HCT116 (cell line): ENCODE measurements at regions not wholly inside any gene's neighbourhood (a gene's known extent, or its start where the extent isn't known, plus 50 kb on each side); places are given as distances from the start of the nearest gene placed in this dataset.

Source experiments
- ATAC-seq: fragments of 200-7000 bp; cut with Tn5 transposase; 2 replicates; pipeline ENCODE4 v1.9.1; 2020; ENCODE audit warnings: mild to moderate bottlenecking, moderate library complexity
- BruUV-seq: library from RNA; stranded (reverse); fragments of 400-500 nt; replicated peaks from 2 replicates; lab custom pipeline; 2021; lab: Mats Ljungman, UMichigan
- CTCF ChIA-PET: fragments of 300-600 bp; sonication (Branson Sonifier 250); formaldehyde crosslinking; loops from one replicate; lab custom pipeline; 2021; ENCODE audit warnings: antibody characterized with exemption; lab: Charles Lee
- POLR2A ChIA-PET: fragments of 300-600, 350-600 bp; sonication (Branson Sonifier 250); formaldehyde crosslinking; loops from one replicate; lab custom pipeline; 2021; ENCODE audit warnings: antibody characterized with exemption; lab: Charles Lee
- RAD21 ChIA-PET, 2 experiments: fragments of 300-600 bp; sonication (Branson Sonifier 250); formaldehyde crosslinking; loops; one replicate each; lab custom pipeline; 2023; ENCODE audit warnings: low total read pairs in 2 of 2; ENCODE audit not compliant: uncharacterized antibody in 2 of 2, unreplicated experiment in 2 of 2, low non-redundant PET in 1 of 2; lab: Charles Lee
- DNase-seq: peaks from one replicate; pipeline ENCODE4 v3.0.0-alpha.2; 2010; ENCODE audit warnings: low read depth, low spot score
- H2AFZ ChIP-seq: fragments of 200-600 bp; shearing (Covaris generic), sonication (generic); 2 replicates; pipeline ENCODE4 v1.6.1; 2017; ENCODE audit warnings: low read depth, mixed run types, mixed read lengths, antibody characterized with exemption, low read length; ENCODE audit not compliant: poor library complexity, severe bottlenecking
- H3K27ac ChIP-seq: 2 replicates; pipeline ENCODE4 v1.5.1; 2012; ENCODE audit warnings: low read depth, low read length
- H3K27me3 ChIP-seq: fragments of 200-600 bp; sonication (generic); 2 replicates; pipeline ENCODE4 v1.6.1; 2016; ENCODE audit warnings: mixed run types, low read length, mixed read lengths; ENCODE audit not compliant: insufficient read depth
- H3K36me3 ChIP-seq, 2 experiments: fragments of 200-500 bp in 1 of 2; fragments of 200-600 bp in 1 of 2; sonication (Bioruptor generic) in 1 of 2; sonication (generic) in 1 of 2; 2 replicates each; pipeline versions ENCODE4 v1.5.1 to v1.6.1; 2014 to 2016; ENCODE audit warnings: low read length in 2 of 2, inconsistent platforms in 1 of 2, mixed read lengths in 1 of 2, mixed run types in 1 of 2; ENCODE audit not compliant: insufficient read depth in 2 of 2, control insufficient read depth in 1 of 2
- H3K4me1 ChIP-seq, 2 experiments: fragments of 200-600 bp in 1 of 2; sonication (generic) in 1 of 2; 2 replicates each; pipeline versions ENCODE4 v1.5.1 to v1.6.1; 2012 to 2017; ENCODE audit warnings: low read length in 2 of 2, inconsistent platforms in 1 of 2, mild to moderate bottlenecking in 1 of 2, mixed read lengths in 1 of 2, mixed run types in 1 of 2, moderate library complexity in 1 of 2; ENCODE audit not compliant: insufficient read depth in 2 of 2, control insufficient read depth in 1 of 2
- H3K4me2 ChIP-seq: fragments of 200-600 bp; sonication (generic); 2 replicates; pipeline ENCODE4 v1.6.1; 2017; ENCODE audit warnings: mixed run types, low read length, mixed read lengths
- H3K4me3 ChIP-seq, 2 experiments: fragments of 200-600 bp in 1 of 2; sonication (generic) in 1 of 2; replicated peaks in 1 of 2; 2 replicates each; pipeline ENCODE4 v1.5.1; 2011 to 2016; ENCODE audit warnings: low read length in 2 of 2, control low read depth in 1 of 2, low read depth in 1 of 2, mild to moderate bottlenecking in 1 of 2, mixed read lengths in 1 of 2, mixed run types in 1 of 2
- H3K79me2 ChIP-seq: fragments of 200-600 bp; sonication (generic); 2 replicates; pipeline ENCODE4 v1.6.1; 2017; ENCODE audit warnings: mild to moderate bottlenecking, mixed run types, low read length, moderate library complexity, mixed read lengths; ENCODE audit not compliant: insufficient read depth
- H3K9ac ChIP-seq: fragments of 200-600 bp; sonication (generic); 2 replicates; pipeline ENCODE4 v1.6.1; 2016; ENCODE audit warnings: low read length, mixed read lengths
- H3K9me2 ChIP-seq: fragments of 200-600 bp; sonication (generic), shearing (Covaris generic); 2 replicates; pipeline ENCODE4 v1.6.1; 2017; ENCODE audit warnings: mixed run types, mild to moderate bottlenecking, moderate library complexity; ENCODE audit not compliant: insufficient read depth
- H3K9me3 ChIP-seq, 2 experiments: fragments of 200-500 bp in 1 of 2; fragments of 200-600 bp in 1 of 2; sonication (Bioruptor generic) in 1 of 2; sonication (generic) in 1 of 2; 2 replicates each; pipeline ENCODE4 v1.6.1; 2014 to 2017; ENCODE audit warnings: low read length in 2 of 2, mixed read lengths in 2 of 2, inconsistent platforms in 1 of 2, low read depth in 1 of 2, mild to moderate bottlenecking in 1 of 2, mixed run types in 1 of 2, moderate library complexity in 1 of 2; ENCODE audit not compliant: control insufficient read depth in 1 of 2, insufficient read depth in 1 of 2
- H4K20me1 ChIP-seq: fragments of 200-600 bp; sonication (generic), shearing (Covaris generic); 2 replicates; pipeline ENCODE4 v1.6.1; 2017; ENCODE audit warnings: mixed run types, mild to moderate bottlenecking, moderate library complexity; ENCODE audit not compliant: insufficient read depth
- ELF1 ChIP-seq: IDR thresholded peaks from 2 replicates; pipeline ENCODE4 v1.6.1; 2012; ENCODE audit warnings: low read depth, borderline replicate concordance
- EZH2phosphoT487 ChIP-seq: fragments of 200-600 bp; IDR thresholded peaks from 2 replicates; pipeline ENCODE4 v1.6.1; 2018; ENCODE audit warnings: antibody characterized with exemption, borderline replicate concordance
- POLR2AphosphoS5 ChIP-seq: IDR thresholded peaks from 2 replicates; pipeline ENCODE4 v1.6.1; 2011; ENCODE audit warnings: mild to moderate bottlenecking, low read depth, low read length, moderate library complexity
- REST ChIP-seq: IDR thresholded peaks from 2 replicates; pipeline ENCODE4 v1.6.1; 2012; ENCODE audit warnings: low read depth
- ZBTB33 ChIP-seq: IDR thresholded peaks from 2 replicates; pipeline ENCODE4 v1.6.1; 2011; ENCODE audit warnings: mild to moderate bottlenecking, low read length, moderate library complexity; ENCODE audit not compliant: insufficient replicate concordance; ENCODE audit errors: extremely low read depth
- ZNF274 ChIP-seq: fragments of 200-500 bp; sonication (Bioruptor generic); IDR thresholded peaks from 2 replicates; pipeline ENCODE4 v1.6.1; 2014; ENCODE audit warnings: mild to moderate bottlenecking, low read depth, low read length, inconsistent platforms
- intact Hi-C: fragments of 100-400 bp; cut with micrococcal nuclease; formaldehyde crosslinking; loops from 2 replicates; pipeline ENCODE4 v1.10.0; 2022

GRCh38 chr9:12091865-12092527 lies 601.2 kb upstream of the TYRP1 start:
- no peak overlapping the region for H3K27ac ChIP-seq
- intact Hi-C loops, result no loop called here
- no peaks in the 10 kb centered on the region for H4K20me1 ChIP-seq
- no TSS peak for BruUV-seq
- H2AFZ ChIP-seq, result no peak overlapping the region
- ChIA-PET CTCF (no interaction called here), POLR2A (no interaction called here), RAD21 (no interaction called here)
- H3K4me1 ChIP-seq, result no peaks in the 10 kb centered on the region
- H3K9me3 ChIP-seq, result peaks cover 3 to 6% of the 10 kb centered on the region in 2 experiments; a peak in 2 of 4 replicates
- H3K79me2 ChIP-seq, result no peaks in the 10 kb centered on the region
- no peak for ATAC-seq
- no peak for DNase-seq
- no peak overlapping the region for H3K9ac ChIP-seq
- no peaks in the 10 kb centered on the region for H3K27me3 ChIP-seq
- no peak overlapping the region for H3K4me3 ChIP-seq
- no peak overlapping the region for H3K4me2 ChIP-seq
- H3K9me2 ChIP-seq, result no peaks in the 10 kb centered on the region
- no peaks in the 10 kb centered on the region for H3K36me3 ChIP-seq
- TF ChIP-seq EZH2phosphoT487, result no peak
- TF ChIP-seq ELF1, result no peak
- TF ChIP-seq ZBTB33, result no peak
- no peak for TF ChIP-seq POLR2AphosphoS5
- TF ChIP-seq ZNF274, result no peak
- no peak for TF ChIP-seq REST
